HepG2 (cell line): ENCODE measurements at regions not wholly inside any gene's neighbourhood (a gene's known extent, or its start where the extent isn't known, plus 50 kb on each side); places are given as distances from the start of the nearest gene placed in this dataset.

Experiments
- CTCF ChIP-seq: sonication (generic); formaldehyde crosslinking; IDR thresholded peaks from 2 replicates; pipeline ENCODE4 v1.5.0; 2020; ENCODE audit warnings: mild to moderate bottlenecking, missing genetic modification reagents, moderate library complexity
- HNRNPL ChIP-seq: fragments of 200-400 bp; formaldehyde crosslinking; IDR thresholded peaks from 2 replicates; pipeline ENCODE4 v1.6.1; 2017; ENCODE audit warnings: mild to moderate bottlenecking, low read depth, low read length
- MBD4 ChIP-seq: IDR thresholded peaks from 2 replicates; pipeline ENCODE4 v1.6.1; 2012; ENCODE audit warnings: low read length, inconsistent platforms, borderline replicate concordance
- MNT ChIP-seq: fragments of 450-650 bp; IDR thresholded peaks from 2 replicates; pipeline ENCODE4 v1.6.1; 2016
- NBN ChIP-seq: fragments of 450-650 bp; conservative IDR thresholded peaks from 2 replicates; pipeline ENCODE4 v1.6.1; 2017
- POLR2A ChIP-seq, 2 experiments: IDR thresholded peaks; 2 replicates each; pipeline ENCODE4 v1.6.1; 2011; ENCODE audit warnings: low read depth in 2 of 2, low read length in 2 of 2, mild to moderate bottlenecking in 1 of 2, moderate library complexity in 1 of 2; ENCODE audit not compliant: insufficient read depth in 1 of 2
- SMC3 ChIP-seq: IDR thresholded peaks from 2 replicates; pipeline ENCODE4 v1.6.1; 2011; ENCODE audit warnings: low read length, improper control_type of control experiment
- TP53 ChIP-seq: sonication (generic); formaldehyde crosslinking; conservative IDR thresholded peaks from 2 replicates; pipeline ENCODE4 v1.4.0; 2020; ENCODE audit warnings: missing genetic modification reagents
- ZBTB10 ChIP-seq: sonication (generic); formaldehyde crosslinking; IDR thresholded peaks from 2 replicates; pipeline ENCODE4 v1.4.0; 2020; ENCODE audit warnings: missing genetic modification reagents, borderline replicate concordance
- ZBTB20 ChIP-seq: sonication (generic); formaldehyde crosslinking; IDR thresholded peaks from 2 replicates; pipeline ENCODE4 v1.8.1; 2023; ENCODE audit warnings: missing genetic modification reagents, low read depth, mild to moderate bottlenecking, borderline replicate concordance
- ZNF737 ChIP-seq: sonication (generic); formaldehyde crosslinking; IDR thresholded peaks from 2 replicates; pipeline ENCODE4 v1.5.0; 2020; ENCODE audit warnings: missing genetic modification reagents, mild to moderate bottlenecking, borderline replicate concordance
- TF ChIP-seq, protein P1 (sequence below): sonication (generic); formaldehyde crosslinking; IDR thresholded peaks from 2 replicates; pipeline ENCODE4 v1.4.0; 2020; ENCODE audit warnings: missing genetic modification reagents, borderline replicate concordance
- TF ChIP-seq, protein P2 (sequence below): sonication (generic); formaldehyde crosslinking; IDR thresholded peaks from 2 replicates; pipeline ENCODE4 v1.4.0; 2020; ENCODE audit warnings: missing genetic modification reagents

- no peak for TF ChIP-seq CTCF (CRISPR knock-in tag)
- TF ChIP-seq ZBTB20 (CRISPR knock-in tag), result no peak
- no peak for TF ChIP-seq ZNF737 (CRISPR knock-in tag)
- TF ChIP-seq ZBTB10 (CRISPR knock-in tag), result no peak
- TF ChIP-seq POLR2A (IDR thresholded peaks at IDR 0.05; ENCODE audit: insufficient read depth in 1 of 2, low read depth in 2 of 2, low read length in 2 of 2), result no peak
- no peak for TF ChIP-seq TP53 (CRISPR knock-in tag)
- TF ChIP-seq, protein P1, sequence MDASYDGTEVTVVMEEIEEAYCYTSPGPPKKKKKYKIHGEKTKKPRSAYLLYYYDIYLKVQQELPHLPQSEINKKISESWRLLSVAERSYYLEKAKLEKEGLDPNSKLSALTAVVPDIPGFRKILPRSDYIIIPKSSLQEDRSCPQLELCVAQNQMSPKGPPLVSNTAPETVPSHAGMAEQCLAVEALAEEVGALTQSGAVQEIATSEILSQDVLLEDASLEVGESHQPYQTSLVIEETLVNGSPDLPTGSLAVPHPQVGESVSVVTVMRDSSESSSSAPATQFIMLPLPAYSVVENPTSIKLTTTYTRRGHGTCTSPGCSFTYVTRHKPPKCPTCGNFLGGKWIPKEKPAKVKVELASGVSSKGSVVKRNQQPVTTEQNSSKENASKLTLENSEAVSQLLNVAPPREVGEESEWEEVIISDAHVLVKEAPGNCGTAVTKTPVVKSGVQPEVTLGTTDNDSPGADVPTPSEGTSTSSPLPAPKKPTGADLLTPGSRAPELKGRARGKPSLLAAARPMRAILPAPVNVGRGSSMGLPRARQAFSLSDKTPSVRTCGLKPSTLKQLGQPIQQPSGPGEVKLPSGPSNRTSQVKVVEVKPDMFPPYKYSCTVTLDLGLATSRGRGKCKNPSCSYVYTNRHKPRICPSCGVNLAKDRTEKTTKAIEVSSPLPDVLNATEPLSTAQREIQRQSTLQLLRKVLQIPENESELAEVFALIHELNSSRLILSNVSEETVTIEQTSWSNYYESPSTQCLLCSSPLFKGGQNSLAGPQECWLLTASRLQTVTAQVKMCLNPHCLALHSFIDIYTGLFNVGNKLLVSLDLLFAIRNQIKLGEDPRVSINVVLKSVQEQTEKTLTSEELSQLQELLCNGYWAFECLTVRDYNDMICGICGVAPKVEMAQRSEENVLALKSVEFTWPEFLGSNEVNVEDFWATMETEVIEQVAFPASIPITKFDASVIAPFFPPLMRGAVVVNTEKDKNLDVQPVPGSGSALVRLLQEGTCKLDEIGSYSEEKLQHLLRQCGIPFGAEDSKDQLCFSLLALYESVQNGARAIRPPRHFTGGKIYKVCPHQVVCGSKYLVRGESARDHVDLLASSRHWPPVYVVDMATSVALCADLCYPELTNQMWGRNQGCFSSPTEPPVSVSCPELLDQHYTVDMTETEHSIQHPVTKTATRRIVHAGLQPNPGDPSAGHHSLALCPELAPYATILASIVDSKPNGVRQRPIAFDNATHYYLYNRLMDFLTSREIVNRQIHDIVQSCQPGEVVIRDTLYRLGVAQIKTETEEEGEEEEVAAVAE (CRISPR knock-in tag), result no peak
- no peak for TF ChIP-seq MNT
- TF ChIP-seq NBN, result no peak
- TF ChIP-seq, protein P2, sequence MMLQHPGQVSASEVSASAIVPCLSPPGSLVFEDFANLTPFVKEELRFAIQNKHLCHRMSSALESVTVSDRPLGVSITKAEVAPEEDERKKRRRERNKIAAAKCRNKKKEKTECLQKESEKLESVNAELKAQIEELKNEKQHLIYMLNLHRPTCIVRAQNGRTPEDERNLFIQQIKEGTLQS (CRISPR knock-in tag), result no peak
- no peak for TF ChIP-seq SMC3
- no peak for TF ChIP-seq HNRNPL
- TF ChIP-seq MBD4, result no peak
These were observed 385.6 kb downstream of the MLLT3 start for GRCh38 chr9:20236676-20237075.
